SKM-1 treated with dmso at 0.1 percent for 144 hours (cell line): ENCODE measurements at regions not wholly inside any gene's neighbourhood (a gene's known extent, or its start where the extent isn't known, plus 50 kb on each side); places are given as distances from the start of the nearest gene placed in this dataset.

Experiments
- DNase-seq: peaks from one replicate; lab custom pipeline; 2025; ENCODE audit not compliant: unreplicated experiment; lab: John Stamatoyannopoulos, UW

DNA sequence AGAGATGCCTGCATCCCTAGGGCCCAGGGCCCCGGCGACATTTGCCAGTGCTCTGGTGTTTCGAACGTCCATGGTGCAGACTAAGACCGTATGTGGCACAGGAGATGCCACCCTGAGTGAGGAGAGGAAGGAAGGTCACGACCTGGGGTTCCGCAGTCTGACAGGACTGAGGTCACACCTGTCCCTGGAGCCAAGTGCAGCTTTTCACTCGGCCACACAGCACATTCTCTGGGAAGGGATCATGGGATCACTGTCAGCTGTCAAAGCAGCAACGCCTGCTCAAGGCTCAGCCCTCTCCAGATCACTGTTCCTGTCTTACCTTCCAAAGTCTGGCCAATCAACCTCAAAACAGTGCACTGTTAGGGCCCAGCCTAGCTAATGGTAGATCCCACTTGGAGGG is 243.6 kb downstream of the SIPA1L2 start:
- no peak for DNase-seq

DNA sequence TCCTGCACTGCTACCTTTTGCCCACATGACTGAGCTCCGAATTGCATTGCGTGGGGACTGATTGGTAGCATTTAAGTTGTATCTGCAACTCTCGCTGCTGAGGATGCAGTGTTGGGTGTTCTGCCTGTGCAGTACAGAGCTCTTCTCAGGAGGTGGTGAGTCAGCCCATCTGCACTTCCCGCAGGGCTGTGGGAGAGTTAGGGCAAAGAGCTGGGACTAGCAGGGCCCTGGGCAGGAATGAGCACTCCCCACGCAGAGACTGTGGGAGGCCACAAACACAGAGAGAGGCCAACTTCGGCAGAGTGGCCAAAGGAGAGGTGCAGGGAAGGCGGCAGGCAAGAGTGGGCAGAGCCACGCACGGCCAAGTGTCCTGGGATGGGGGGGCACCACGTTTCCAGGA is 244.7 kb downstream of the SIPA1L2 start:
- no peak for DNase-seq

DNA sequence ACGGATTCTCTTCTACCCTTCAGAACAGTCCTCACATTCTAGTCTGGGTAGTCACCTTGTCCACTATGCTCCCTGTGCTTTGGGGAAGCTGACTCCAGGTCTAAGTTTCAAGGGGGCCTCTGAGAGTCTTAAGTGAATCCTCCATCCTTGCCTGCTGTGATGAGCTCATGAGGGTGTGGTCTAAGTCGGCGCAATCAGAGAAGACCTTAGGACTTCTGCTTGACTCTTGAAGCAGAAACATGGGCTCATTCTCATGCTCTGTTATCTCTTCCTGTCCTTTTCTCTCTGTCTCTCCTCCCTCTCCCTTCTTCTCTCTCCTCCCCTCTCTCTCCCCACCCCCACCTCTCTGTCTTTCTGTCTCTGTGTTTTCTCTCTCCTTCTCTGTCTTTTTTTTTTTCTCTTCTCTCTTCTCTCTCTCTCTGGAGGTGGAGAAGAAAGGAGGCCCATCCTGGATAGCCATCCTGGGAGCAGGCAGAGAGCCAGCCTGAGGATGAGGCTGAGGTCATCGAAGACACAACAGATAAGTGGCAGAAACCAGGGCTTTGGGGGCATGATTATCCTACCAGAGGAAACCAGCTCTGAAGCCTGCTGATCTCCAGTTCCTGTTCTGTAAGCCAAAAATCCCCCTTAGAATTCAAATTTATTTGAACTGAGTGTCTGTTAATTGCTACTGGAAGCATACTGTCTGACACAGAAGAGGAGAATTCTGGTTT is 245.6 kb downstream of the SIPA1L2 start:
- no peak for DNase-seq

- no peak for DNase-seq
Observed at GRCh38 chr1:232383455-232384123, 246.3 kb downstream of the SIPA1L2 start.

DNA sequence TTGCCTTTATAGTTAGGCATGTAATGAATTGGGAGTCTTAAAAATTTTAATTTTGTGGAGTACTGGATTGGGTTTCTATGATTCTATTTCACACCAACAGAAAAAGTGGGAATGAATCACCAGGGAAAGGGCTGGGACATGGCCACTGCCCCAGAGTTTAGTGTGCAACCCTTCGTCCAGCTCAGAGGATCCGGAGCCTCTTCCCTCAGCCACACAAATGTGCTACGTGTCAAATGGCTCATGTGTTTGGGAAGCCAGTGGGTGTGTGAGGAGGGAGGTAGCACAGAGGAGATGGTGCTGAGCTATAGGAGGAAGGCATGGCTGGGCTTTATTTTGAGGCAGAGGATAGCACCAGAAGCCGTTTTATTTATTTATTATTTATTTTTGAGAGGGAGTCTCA is 247.3 kb downstream of the SIPA1L2 start:
- DNase-seq: no peak

DNA sequence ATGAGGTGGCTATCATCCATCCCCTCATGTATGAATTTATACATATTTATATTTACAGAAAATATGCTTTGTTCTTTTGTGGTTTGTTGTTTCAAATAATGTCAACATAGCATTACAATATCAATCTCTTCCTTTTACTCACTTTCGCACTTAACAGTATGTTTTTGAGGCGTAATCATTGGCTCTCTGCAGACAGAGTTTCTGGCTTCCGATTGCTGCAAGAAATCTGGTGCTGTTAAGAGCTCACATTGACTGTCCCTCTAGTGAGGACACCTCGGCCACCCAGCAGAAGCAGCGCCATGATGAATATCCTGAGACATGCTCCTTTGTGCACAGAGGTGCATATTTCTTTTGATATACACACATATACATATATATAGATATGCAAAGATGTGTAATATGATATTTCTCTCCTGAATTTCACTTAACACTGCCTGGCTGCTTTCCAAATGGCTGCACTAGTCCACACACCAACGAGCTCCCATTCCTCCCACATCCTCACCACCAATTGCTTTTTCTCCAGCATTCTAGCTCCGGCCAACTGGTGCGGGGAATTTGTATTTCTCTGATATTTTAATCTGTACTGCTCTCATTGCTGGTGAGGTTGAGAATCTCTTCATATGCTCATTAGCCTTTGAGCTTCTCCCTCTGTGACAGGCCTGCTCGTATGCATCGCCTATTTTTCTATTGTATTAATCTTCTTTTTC is 248.4 kb downstream of the SIPA1L2 start:
- DNase-seq: no peak

- DNase-seq: no peak
Observed at GRCh38 chr1:232380596-232380995, 249.3 kb downstream of the SIPA1L2 start.

DNA sequence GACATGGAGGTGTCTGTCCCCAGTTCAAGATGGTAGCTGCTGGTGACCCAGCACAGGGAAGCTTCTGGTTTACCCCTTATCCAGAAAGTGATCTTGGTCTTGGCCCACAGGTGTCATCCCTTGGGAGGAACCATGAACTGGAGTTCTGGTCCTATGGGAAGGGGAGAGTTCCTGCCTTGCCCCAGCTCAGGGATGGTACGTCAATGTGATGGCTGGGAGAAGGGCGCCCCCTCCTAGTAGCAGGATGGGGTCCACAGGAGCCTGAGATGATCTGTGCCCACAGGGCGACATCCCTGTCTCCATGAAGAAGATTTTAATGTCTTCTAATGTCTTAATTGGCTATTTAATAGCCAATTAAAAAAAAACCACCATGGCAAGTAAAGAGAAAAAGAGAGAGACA is 249.8 kb downstream of the SIPA1L2 start:
- DNase-seq: no peak

GRCh38 chr1:232379063-232379434 is 250.9 kb downstream of the SIPA1L2 start:
- DNase-seq: no peak

- no peak for DNase-seq
Observed at GRCh38 chr1:232378266-232379062, 251.5 kb downstream of the SIPA1L2 start.

DNA sequence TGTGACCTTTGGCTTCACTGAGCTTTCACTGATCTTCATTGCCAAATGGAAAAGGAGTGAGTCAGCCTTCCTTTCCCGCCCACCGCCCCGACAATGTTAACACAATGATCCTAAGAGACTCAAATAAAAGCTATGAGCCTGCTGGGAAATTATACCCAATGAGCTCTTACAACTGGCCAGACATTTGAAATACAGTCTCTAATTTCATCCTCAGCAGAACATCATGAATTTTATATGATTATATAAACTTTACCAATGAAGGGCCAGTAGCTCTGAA is 252.5 kb downstream of the SIPA1L2 start:
- DNase-seq: no peak

GRCh38 chr1:232376632-232377493 is 253.1 kb downstream of the SIPA1L2 start:
- DNase-seq: no peak

- no peak for DNase-seq
Observed at GRCh38 chr1:232372841-232373440, 257.0 kb downstream of the SIPA1L2 start.

DNA sequence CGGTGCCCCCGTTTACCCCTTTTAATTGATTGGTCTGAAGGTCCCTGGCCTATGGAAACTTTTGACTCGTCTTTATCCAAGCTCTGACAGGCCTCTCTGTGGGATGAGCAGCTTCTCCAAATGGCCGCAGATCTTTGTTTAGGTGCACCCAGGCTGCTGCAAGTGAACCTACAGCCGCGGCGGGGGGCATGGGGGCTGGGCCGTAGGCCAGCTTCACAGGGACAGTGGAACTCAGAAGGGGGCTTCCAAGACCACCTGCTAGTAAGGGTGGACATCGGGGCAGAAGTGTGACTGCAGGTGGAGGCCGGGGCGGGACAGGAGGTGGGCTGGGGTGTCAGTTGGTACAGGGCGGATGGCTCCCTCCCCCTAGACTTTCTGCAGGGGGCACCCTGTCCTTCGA is 257.5 kb downstream of the SIPA1L2 start:
- DNase-seq: no peak

DNA sequence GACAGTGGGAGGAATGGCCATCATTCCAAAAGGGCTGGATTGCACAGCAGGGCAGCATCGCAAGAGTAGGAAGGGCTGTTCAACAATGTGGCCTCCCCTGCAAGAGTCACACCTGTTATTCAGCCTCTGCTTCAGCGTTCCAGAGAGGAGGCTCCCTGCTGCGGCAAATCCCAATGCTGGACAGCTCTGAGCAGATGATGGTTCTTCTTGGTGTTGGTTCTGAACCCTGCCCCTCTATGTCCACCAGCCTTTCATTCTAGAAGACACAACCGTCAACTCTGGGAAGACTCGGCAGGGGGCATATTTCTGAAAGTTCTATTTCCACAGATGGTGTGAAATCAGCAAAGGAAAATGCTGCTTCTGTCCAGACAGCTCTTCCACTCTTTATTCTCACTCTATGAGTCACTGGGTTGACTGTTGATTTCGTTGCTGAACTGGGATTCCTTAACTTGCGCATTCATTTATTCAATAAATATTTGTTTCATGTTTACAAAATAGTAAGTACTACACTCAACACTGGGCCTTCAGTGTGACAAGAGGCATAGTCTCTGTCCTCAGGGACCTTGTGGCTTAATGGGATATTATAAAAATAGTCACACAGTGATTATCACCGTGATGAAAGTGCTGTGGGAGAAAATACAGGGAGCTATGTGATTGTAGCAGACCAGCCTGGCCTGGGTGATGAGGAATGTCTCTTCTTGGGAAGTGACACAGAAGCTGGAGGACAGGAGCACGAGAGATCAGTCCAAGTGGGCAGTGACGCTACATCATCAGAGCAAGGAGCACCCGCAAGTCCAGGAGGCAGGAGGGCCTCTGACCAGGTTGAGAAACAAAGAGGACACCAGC is 260.3 kb downstream of the SIPA1L2 start:
- no peak for DNase-seq

DNA sequence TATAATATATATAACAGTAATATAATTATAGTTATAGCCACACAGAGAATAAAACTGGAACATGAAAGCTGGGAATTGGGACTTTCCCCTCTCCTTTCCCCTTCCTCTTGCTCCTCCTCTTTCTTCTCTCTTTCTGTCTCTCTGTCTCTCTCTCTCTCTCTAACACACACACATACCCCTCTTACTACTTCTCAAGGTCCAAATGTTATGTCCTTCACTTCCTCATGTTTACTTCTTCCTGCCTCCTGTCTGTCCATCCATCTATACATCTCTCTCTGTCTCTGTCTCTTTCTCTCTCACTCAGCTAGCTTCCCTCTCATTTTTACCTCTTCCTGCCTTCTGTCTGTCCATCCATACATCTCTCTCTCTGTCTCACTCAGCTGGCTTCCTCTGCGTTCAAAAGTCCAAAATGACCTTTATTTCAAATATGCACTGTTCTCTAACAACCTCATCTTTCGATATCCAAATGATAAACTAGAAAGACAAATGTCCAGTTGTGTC is 261.1 kb downstream of the SIPA1L2 start:
- no peak for DNase-seq

- DNase-seq: no peak
Observed at GRCh38 chr1:232367293-232367692, 262.6 kb downstream of the SIPA1L2 start.

DNA sequence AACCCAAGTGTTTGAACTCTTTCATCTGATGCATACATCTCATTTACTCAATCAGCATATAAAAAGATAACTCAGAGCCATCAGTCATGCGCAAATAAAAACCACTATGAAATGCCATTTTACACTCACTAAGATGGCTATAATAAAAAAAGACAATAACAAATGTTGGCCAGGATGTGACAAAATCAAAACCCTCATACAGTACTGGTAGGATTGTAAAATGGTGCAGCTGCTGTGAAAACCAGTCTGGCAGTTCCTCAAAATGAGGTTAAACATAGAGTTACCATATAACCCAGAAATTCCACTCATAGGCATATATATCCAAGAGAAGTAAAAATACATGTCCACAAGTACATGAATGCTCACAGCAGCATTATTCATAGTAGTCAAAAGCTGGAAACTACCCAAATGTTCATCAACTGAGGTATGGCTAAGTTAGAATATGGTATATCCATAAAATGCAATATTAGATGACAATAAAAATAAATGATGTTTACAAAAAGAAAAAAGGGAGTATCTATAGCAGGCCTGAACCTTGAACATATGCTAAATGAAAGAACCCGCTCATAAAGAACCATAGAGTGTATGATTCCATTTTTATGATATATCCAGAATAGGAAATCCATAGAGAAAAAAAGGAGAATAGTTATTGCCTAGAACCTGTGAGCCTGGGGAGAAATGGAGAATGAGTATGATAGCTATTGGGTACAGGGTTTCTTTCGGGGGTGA is 265.1 kb downstream of the SIPA1L2 start:
- DNase-seq: no peak

DNA sequence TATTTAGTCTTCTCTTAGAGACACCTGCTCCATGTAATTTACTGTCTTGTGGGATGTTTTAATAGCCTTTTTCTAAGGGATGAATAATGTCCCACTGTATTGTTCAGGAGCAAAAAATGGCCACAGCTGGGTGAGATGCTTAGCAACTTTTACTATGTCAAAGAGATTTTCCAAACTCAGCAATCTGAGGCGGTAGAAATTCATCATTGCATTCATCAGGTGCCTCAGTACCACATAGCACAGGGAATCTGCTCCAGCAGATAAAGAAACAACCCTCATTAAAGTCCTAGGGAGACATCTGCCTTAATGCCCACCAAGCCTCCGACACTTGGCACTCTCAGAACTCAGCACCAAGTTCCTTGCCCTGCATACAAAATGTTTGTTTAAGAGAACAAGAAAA is 266.9 kb downstream of the SIPA1L2 start:
- DNase-seq: no peak
